GM12878 (cell line): ENCODE measurements at regions not wholly inside any gene's neighbourhood (a gene's known extent, or its start where the extent isn't known, plus 50 kb on each side); places are given as distances from the start of the nearest gene placed in this dataset.

ENCODE experiments used
- ATAC-seq: fragments of 200-7000 bp; cut with Tn5 transposase; 3 replicates; pipeline ENCODE4 v1.9.1; 2020; ENCODE audit warnings: mild to moderate bottlenecking, moderate library complexity
- BruUV-seq: library from RNA; stranded (reverse); fragments of 400-500 nt; replicated peaks from 2 replicates; lab custom pipeline; 2021; lab: Mats Ljungman, UMichigan
- CTCF ChIA-PET: fragments of 300-600 bp; sonication (Branson Sonifier 250); formaldehyde crosslinking; extraction: SDS; loops from one replicate; lab custom pipeline; 2021; ENCODE audit warnings: inconsistent platforms; lab: Yijun Ruan, JAX
- POLR2A ChIA-PET: fragments of 350-600 bp; formaldehyde crosslinking; extraction: SDS; loops from one replicate; lab custom pipeline; 2021; ENCODE audit warnings: inconsistent platforms; lab: Charles Lee
- RAD21 ChIA-PET: fragments of 300-600 bp; sonication (Branson Sonifier 250); formaldehyde crosslinking; loops from one replicate; lab custom pipeline; 2023; ENCODE audit warnings: antibody characterized with exemption; ENCODE audit not compliant: unreplicated experiment; lab: Charles Lee
- SMC1A ChIA-PET: fragments of 300-600 bp; sonication (Branson Sonifier 250); formaldehyde crosslinking; loops from one replicate; lab custom pipeline; 2023; ENCODE audit not compliant: unreplicated experiment, uncharacterized antibody; lab: Charles Lee
- DNase-seq: peaks from one replicate; pipeline ENCODE4 v3.0.0-alpha.2; 2011; ENCODE audit warnings: low read depth, low spot score
- FAIRE-seq: peaks from 3 replicates; lab custom pipeline; 2011; peaks lifted over from hg19 to GRCh38; lab: Jason Lieb, UNC
- H2AFZ ChIP-seq: 2 replicates; pipeline ENCODE4 v1.6.0; 2011; ENCODE audit warnings: low read depth, low read length, control low read depth; ENCODE audit not compliant: control insufficient read depth
- H3K27ac ChIP-seq: 2 replicates; pipeline ENCODE4 v1.5.1; 2011; ENCODE audit warnings: control low read depth; ENCODE audit not compliant: control insufficient read depth, insufficient read depth
- H3K27me3 ChIP-seq, 2 experiments: replicated peaks in 1 of 2; 2 replicates each; pipeline versions ENCODE4 v1.6.0 to v1.6.1; 2011; ENCODE audit warnings: low read length in 1 of 2; ENCODE audit not compliant: control insufficient read depth in 2 of 2, insufficient read depth in 2 of 2
- H3K36me3 ChIP-seq, 2 experiments: 2 replicates each; pipeline ENCODE4 v1.5.1; 2011; ENCODE audit warnings: low read length in 1 of 2; ENCODE audit not compliant: control insufficient read depth in 2 of 2, insufficient read depth in 2 of 2
- H3K4me1 ChIP-seq: 2 replicates; pipeline ENCODE4 v1.6.1; 2011; ENCODE audit warnings: mild to moderate bottlenecking, low read length, moderate library complexity, mixed read lengths; ENCODE audit not compliant: control insufficient read depth, insufficient read depth
- H3K4me2 ChIP-seq: 2 replicates; pipeline ENCODE4 v1.6.0; 2011; ENCODE audit warnings: control low read depth; ENCODE audit not compliant: control insufficient read depth, insufficient read depth
- H3K4me3 ChIP-seq: fragments of 200-600 bp; sonication (generic); 2 replicates; pipeline ENCODE4 v1.5.1; 2016
- H3K79me2 ChIP-seq: 2 replicates; pipeline ENCODE4 v1.6.0; 2011; ENCODE audit warnings: low read length; ENCODE audit not compliant: control insufficient read depth, insufficient read depth
- H3K9ac ChIP-seq: 2 replicates; pipeline ENCODE4 v1.8.0; 2011; ENCODE audit warnings: low read length, control low read depth, mixed read lengths; ENCODE audit not compliant: control insufficient read depth, insufficient read depth
- H3K9me3 ChIP-seq: replicated peaks from 3 replicates; pipeline ENCODE4 v1.5.1; 2011; ENCODE audit warnings: mild to moderate bottlenecking, low read length; ENCODE audit not compliant: control insufficient read depth, insufficient read depth
- H4K20me1 ChIP-seq: 2 replicates; pipeline ENCODE4 v1.6.0; 2011; ENCODE audit not compliant: control insufficient read depth, insufficient read depth
- E2F4 ChIP-seq: IDR thresholded peaks from 2 replicates; pipeline ENCODE4 v1.6.1; 2012; ENCODE audit warnings: low read depth, low read length, improper control_type of control experiment
- GATAD2B ChIP-seq: fragments of 450-650 bp; conservative IDR thresholded peaks from 2 replicates; pipeline ENCODE4 v1.6.1; 2017; ENCODE audit warnings: low read depth, mild to moderate bottlenecking, moderate library complexity
- HCFC1 ChIP-seq: fragments of 150-350 bp; IDR thresholded peaks from 2 replicates; pipeline ENCODE4 v1.6.1; 2014; ENCODE audit warnings: low read length
- MLLT1 ChIP-seq: fragments of 450-650 bp; IDR thresholded peaks from 2 replicates; pipeline ENCODE4 v1.6.1; 2016; ENCODE audit warnings: mild to moderate bottlenecking
- PKNOX1 ChIP-seq: fragments of 450-650 bp; IDR thresholded peaks from 2 replicates; pipeline ENCODE4 v1.6.1; 2016; ENCODE audit warnings: mild to moderate bottlenecking
- RAD51 ChIP-seq: fragments of 450-650 bp; IDR thresholded peaks from 2 replicates; pipeline ENCODE4 v1.6.1; 2016; ENCODE audit warnings: moderate library complexity, mild to moderate bottlenecking, inconsistent platforms
- RELA ChIP-seq: fragments of 450-650 bp; IDR thresholded peaks from 2 replicates; pipeline ENCODE4 v1.8.0; 2014; ENCODE audit warnings: borderline replicate concordance; ENCODE audit not compliant: partially characterized antibody
- USF1 ChIP-seq: IDR thresholded peaks from 2 replicates; pipeline ENCODE4 v1.6.1; 2011; ENCODE audit warnings: borderline replicate concordance, low read depth, mild to moderate bottlenecking, moderate library complexity, mixed read lengths, low read length; ENCODE audit not compliant: insufficient read depth; ENCODE audit errors: extremely low read length
- ZBTB11 ChIP-seq: fragments of 450-650 bp; formaldehyde crosslinking; IDR thresholded peaks from 2 replicates; pipeline ENCODE4 v1.5.0; 2022; ENCODE audit warnings: mild to moderate bottlenecking, missing genetic modification characterization
- ZNF622 ChIP-seq: fragments of 450-650 bp; IDR thresholded peaks from 2 replicates; pipeline ENCODE4 v1.6.1; 2017; ENCODE audit warnings: mild to moderate bottlenecking, inconsistent platforms
- in situ Hi-C: fragments of 300-500 bp; cut with MboI; formaldehyde crosslinking; loops from 9 replicates; pipeline ENCODE4 v1.14.3; 2018; ENCODE audit warnings: mixed read lengths
- intact Hi-C: fragments of 100-400 bp; cut with micrococcal nuclease; formaldehyde crosslinking; loops from one replicate; pipeline ENCODE4 v1.14.2; 2022; ENCODE audit not compliant: unreplicated experiment
- TF ChIP-seq, protein P1 (sequence below): fragments of 450-650 bp; IDR thresholded peaks from 2 replicates; pipeline ENCODE4 v1.6.1; 2018; ENCODE audit warnings: mild to moderate bottlenecking, low read depth, moderate library complexity; ENCODE audit not compliant: partially characterized antibody
- TF ChIP-seq, protein P2 (sequence below): fragments of 450-650 bp; IDR thresholded peaks from 2 replicates; pipeline ENCODE4 v1.6.1; 2017; ENCODE audit warnings: low read depth, mild to moderate bottlenecking, moderate library complexity

DNA sequence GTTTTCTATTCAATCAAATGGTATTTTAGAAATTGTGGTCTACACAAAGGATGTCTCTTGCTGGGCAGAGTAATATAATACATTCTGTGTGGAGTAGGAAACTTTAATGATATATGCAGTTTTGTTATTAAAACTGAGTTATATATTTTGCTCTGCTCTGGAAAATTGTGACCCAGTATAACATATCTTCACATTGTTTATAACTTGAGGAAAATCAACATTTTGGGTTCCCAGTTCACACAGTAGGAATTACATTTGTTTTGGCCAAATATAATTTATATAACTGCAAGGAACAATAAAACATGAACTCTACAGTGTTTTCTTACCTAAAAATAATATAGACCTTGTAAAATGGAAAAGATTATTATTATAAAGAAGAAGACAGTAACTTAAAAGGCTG, 372.4 kb downstream of the OSR1 start:
- no peak for ATAC-seq
- RAD21 ChIA-PET = no interaction called here
- no peak overlapping the region for H3K9ac ChIP-seq
- SMC1A ChIA-PET = no interaction called here
- no peak overlapping the region for H2AFZ ChIP-seq
- H3K27me3 ChIP-seq = no peaks in the 10 kb centered on the region
- FAIRE-seq = no peak
- no peak for DNase-seq
- CTCF ChIA-PET = no interaction called here
- H3K4me3 ChIP-seq = no peak overlapping the region
- no TSS peak for BruUV-seq
- no peaks in the 10 kb centered on the region for H4K20me1 ChIP-seq
- H3K9me3 ChIP-seq = no peaks in the 10 kb centered on the region
- in situ Hi-C loops (no loop called here), intact Hi-C loops (no loop called here)
- H3K36me3 ChIP-seq = no peaks in the 10 kb centered on the region
- H3K27ac ChIP-seq = no peak overlapping the region
- no peak overlapping the region for H3K4me2 ChIP-seq
- no peaks in the 10 kb centered on the region for H3K4me1 ChIP-seq
- POLR2A ChIA-PET = no interaction called here
- no peaks in the 10 kb centered on the region for H3K79me2 ChIP-seq
- TF ChIP-seq MLLT1 (no peak), RELA (no peak), ZBTB11 (CRISPR knock-in tag) (no peak), HCFC1 (no peak), USF1 (no peak), GATAD2B (no peak), PKNOX1 (no peak), RAD51 (no peak), ZNF622 (no peak), E2F4 (no peak)
- TF ChIP-seq, protein P1, sequence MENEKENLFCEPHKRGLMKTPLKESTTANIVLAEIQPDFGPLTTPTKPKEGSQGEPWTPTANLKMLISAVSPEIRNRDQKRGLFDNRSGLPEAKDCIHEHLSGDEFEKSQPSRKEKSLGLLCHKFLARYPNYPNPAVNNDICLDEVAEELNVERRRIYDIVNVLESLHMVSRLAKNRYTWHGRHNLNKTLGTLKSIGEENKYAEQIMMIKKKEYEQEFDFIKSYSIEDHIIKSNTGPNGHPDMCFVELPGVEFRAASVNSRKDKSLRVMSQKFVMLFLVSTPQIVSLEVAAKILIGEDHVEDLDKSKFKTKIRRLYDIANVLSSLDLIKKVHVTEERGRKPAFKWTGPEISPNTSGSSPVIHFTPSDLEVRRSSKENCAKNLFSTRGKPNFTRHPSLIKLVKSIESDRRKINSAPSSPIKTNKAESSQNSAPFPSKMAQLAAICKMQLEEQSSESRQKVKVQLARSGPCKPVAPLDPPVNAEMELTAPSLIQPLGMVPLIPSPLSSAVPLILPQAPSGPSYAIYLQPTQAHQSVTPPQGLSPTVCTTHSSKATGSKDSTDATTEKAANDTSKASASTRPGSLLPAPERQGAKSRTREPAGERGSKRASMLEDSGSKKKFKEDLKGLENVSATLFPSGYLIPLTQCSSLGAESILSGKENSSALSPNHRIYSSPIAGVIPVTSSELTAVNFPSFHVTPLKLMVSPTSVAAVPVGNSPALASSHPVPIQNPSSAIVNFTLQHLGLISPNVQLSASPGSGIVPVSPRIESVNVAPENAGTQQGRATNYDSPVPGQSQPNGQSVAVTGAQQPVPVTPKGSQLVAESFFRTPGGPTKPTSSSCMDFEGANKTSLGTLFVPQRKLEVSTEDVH = no peak
- TF ChIP-seq, protein P2, sequence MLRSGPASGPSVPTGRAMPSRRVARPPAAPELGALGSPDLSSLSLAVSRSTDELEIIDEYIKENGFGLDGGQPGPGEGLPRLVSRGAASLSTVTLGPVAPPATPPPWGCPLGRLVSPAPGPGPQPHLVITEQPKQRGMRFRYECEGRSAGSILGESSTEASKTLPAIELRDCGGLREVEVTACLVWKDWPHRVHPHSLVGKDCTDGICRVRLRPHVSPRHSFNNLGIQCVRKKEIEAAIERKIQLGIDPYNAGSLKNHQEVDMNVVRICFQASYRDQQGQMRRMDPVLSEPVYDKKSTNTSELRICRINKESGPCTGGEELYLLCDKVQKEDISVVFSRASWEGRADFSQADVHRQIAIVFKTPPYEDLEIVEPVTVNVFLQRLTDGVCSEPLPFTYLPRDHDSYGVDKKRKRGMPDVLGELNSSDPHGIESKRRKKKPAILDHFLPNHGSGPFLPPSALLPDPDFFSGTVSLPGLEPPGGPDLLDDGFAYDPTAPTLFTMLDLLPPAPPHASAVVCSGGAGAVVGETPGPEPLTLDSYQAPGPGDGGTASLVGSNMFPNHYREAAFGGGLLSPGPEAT = no peak
